HCT116 (cell line): ENCODE measurements at regions not wholly inside any gene's neighbourhood (a gene's known extent, or its start where the extent isn't known, plus 50 kb on each side); places are given as distances from the start of the nearest gene placed in this dataset.

Experiments used
- ATAC-seq: fragments of 200-7000 bp; cut with Tn5 transposase; 2 replicates; pipeline ENCODE4 v1.9.1; 2020; ENCODE audit warnings: mild to moderate bottlenecking, moderate library complexity
- BruUV-seq: library from RNA; stranded (reverse); fragments of 400-500 nt; replicated peaks from 2 replicates; lab custom pipeline; 2021; lab: Mats Ljungman, UMichigan
- CTCF ChIA-PET: fragments of 300-600 bp; sonication (Branson Sonifier 250); formaldehyde crosslinking; loops from one replicate; lab custom pipeline; 2021; ENCODE audit warnings: antibody characterized with exemption; lab: Charles Lee
- POLR2A ChIA-PET: fragments of 300-600, 350-600 bp; sonication (Branson Sonifier 250); formaldehyde crosslinking; loops from one replicate; lab custom pipeline; 2021; ENCODE audit warnings: antibody characterized with exemption; lab: Charles Lee
- RAD21 ChIA-PET, 2 experiments: fragments of 300-600 bp; sonication (Branson Sonifier 250); formaldehyde crosslinking; loops; one replicate each; lab custom pipeline; 2023; ENCODE audit warnings: low total read pairs in 2 of 2; ENCODE audit not compliant: uncharacterized antibody in 2 of 2, unreplicated experiment in 2 of 2, low non-redundant PET in 1 of 2; lab: Charles Lee
- DNase-seq: peaks from one replicate; pipeline ENCODE4 v3.0.0-alpha.2; 2010; ENCODE audit warnings: low read depth, low spot score
- H2AFZ ChIP-seq: fragments of 200-600 bp; shearing (Covaris generic), sonication (generic); 2 replicates; pipeline ENCODE4 v1.6.1; 2017; ENCODE audit warnings: low read depth, mixed run types, mixed read lengths, antibody characterized with exemption, low read length; ENCODE audit not compliant: poor library complexity, severe bottlenecking
- H3K27ac ChIP-seq: 2 replicates; pipeline ENCODE4 v1.5.1; 2012; ENCODE audit warnings: low read depth, low read length
- H3K27me3 ChIP-seq: fragments of 200-600 bp; sonication (generic); 2 replicates; pipeline ENCODE4 v1.6.1; 2016; ENCODE audit warnings: mixed run types, low read length, mixed read lengths; ENCODE audit not compliant: insufficient read depth
- H3K36me3 ChIP-seq, 2 experiments: fragments of 200-500 bp in 1 of 2; fragments of 200-600 bp in 1 of 2; sonication (Bioruptor generic) in 1 of 2; sonication (generic) in 1 of 2; 2 replicates each; pipeline versions ENCODE4 v1.5.1 to v1.6.1; 2014 to 2016; ENCODE audit warnings: low read length in 2 of 2, inconsistent platforms in 1 of 2, mixed read lengths in 1 of 2, mixed run types in 1 of 2; ENCODE audit not compliant: insufficient read depth in 2 of 2, control insufficient read depth in 1 of 2
- H3K4me1 ChIP-seq, 2 experiments: fragments of 200-600 bp in 1 of 2; sonication (generic) in 1 of 2; 2 replicates each; pipeline versions ENCODE4 v1.5.1 to v1.6.1; 2012 to 2017; ENCODE audit warnings: low read length in 2 of 2, inconsistent platforms in 1 of 2, mild to moderate bottlenecking in 1 of 2, mixed read lengths in 1 of 2, mixed run types in 1 of 2, moderate library complexity in 1 of 2; ENCODE audit not compliant: insufficient read depth in 2 of 2, control insufficient read depth in 1 of 2
- H3K4me2 ChIP-seq: fragments of 200-600 bp; sonication (generic); 2 replicates; pipeline ENCODE4 v1.6.1; 2017; ENCODE audit warnings: mixed run types, low read length, mixed read lengths
- H3K4me3 ChIP-seq, 2 experiments: fragments of 200-600 bp in 1 of 2; sonication (generic) in 1 of 2; replicated peaks in 1 of 2; 2 replicates each; pipeline ENCODE4 v1.5.1; 2011 to 2016; ENCODE audit warnings: low read length in 2 of 2, control low read depth in 1 of 2, low read depth in 1 of 2, mild to moderate bottlenecking in 1 of 2, mixed read lengths in 1 of 2, mixed run types in 1 of 2
- H3K79me2 ChIP-seq: fragments of 200-600 bp; sonication (generic); 2 replicates; pipeline ENCODE4 v1.6.1; 2017; ENCODE audit warnings: mild to moderate bottlenecking, mixed run types, low read length, moderate library complexity, mixed read lengths; ENCODE audit not compliant: insufficient read depth
- H3K9ac ChIP-seq: fragments of 200-600 bp; sonication (generic); 2 replicates; pipeline ENCODE4 v1.6.1; 2016; ENCODE audit warnings: low read length, mixed read lengths
- H3K9me2 ChIP-seq: fragments of 200-600 bp; sonication (generic), shearing (Covaris generic); 2 replicates; pipeline ENCODE4 v1.6.1; 2017; ENCODE audit warnings: mixed run types, mild to moderate bottlenecking, moderate library complexity; ENCODE audit not compliant: insufficient read depth
- H3K9me3 ChIP-seq, 2 experiments: fragments of 200-500 bp in 1 of 2; fragments of 200-600 bp in 1 of 2; sonication (Bioruptor generic) in 1 of 2; sonication (generic) in 1 of 2; 2 replicates each; pipeline ENCODE4 v1.6.1; 2014 to 2017; ENCODE audit warnings: low read length in 2 of 2, mixed read lengths in 2 of 2, inconsistent platforms in 1 of 2, low read depth in 1 of 2, mild to moderate bottlenecking in 1 of 2, mixed run types in 1 of 2, moderate library complexity in 1 of 2; ENCODE audit not compliant: control insufficient read depth in 1 of 2, insufficient read depth in 1 of 2
- H4K20me1 ChIP-seq: fragments of 200-600 bp; sonication (generic), shearing (Covaris generic); 2 replicates; pipeline ENCODE4 v1.6.1; 2017; ENCODE audit warnings: mixed run types, mild to moderate bottlenecking, moderate library complexity; ENCODE audit not compliant: insufficient read depth
- EGR1 ChIP-seq: IDR thresholded peaks from 2 replicates; pipeline ENCODE4 v1.6.1; 2012; ENCODE audit warnings: low read depth
- FOSL1 ChIP-seq: IDR thresholded peaks from 2 replicates; pipeline ENCODE4 v1.6.1; 2012; ENCODE audit warnings: low read depth
- POLR2AphosphoS5 ChIP-seq: IDR thresholded peaks from 2 replicates; pipeline ENCODE4 v1.6.1; 2011; ENCODE audit warnings: mild to moderate bottlenecking, low read depth, low read length, moderate library complexity
- SIN3A ChIP-seq: IDR thresholded peaks from 2 replicates; pipeline ENCODE4 v1.6.1; 2012; ENCODE audit warnings: low read depth
- SP1 ChIP-seq: IDR thresholded peaks from 2 replicates; pipeline ENCODE4 v1.6.1; 2012; ENCODE audit warnings: low read depth
- SRF ChIP-seq: IDR thresholded peaks from 2 replicates; pipeline ENCODE4 v1.6.1; 2012; ENCODE audit warnings: low read depth
- TCF7L2 ChIP-seq: IDR thresholded peaks from 2 replicates; pipeline ENCODE4 v1.7.0; 2011; ENCODE audit warnings: borderline replicate concordance, inconsistent platforms; ENCODE audit not compliant: insufficient read depth, insufficient read length; ENCODE audit errors: extremely low read depth
- intact Hi-C: fragments of 100-400 bp; cut with micrococcal nuclease; formaldehyde crosslinking; loops from 2 replicates; pipeline ENCODE4 v1.10.0; 2022
- TF ChIP-seq, protein P1 (sequence below): IDR thresholded peaks from 2 replicates; pipeline ENCODE4 v1.6.1; 2012; ENCODE audit warnings: low read depth
- TF ChIP-seq, protein P2 (sequence below): IDR thresholded peaks from 2 replicates; pipeline ENCODE4 v1.6.1; 2012

DNA sequence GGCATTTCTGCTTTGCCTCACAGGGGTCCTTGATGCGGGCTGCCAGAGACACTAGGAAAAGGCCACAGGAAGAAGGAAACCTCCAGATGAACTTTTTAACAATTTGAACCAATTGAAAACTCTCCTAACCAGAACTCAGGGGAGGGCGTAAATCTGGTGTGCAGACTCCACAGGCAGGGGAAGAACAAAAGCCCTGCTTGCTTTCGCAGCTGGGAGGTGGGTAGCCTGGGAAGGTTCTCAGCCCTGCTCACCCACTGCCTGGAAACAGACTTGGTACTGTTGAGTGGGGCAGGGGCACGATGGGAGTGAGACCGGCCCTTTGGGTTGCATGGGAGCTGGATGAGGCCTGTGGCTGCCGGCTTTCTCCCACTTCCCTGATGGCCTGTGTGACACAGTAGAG, 237.8 kb upstream of the TLE4 start:
- H3K36me3 ChIP-seq = no peaks in the 10 kb centered on the region
- H4K20me1 ChIP-seq = no peaks in the 10 kb centered on the region
- ATAC-seq = no peak
- ChIA-PET RAD21 (no interaction called here), CTCF (no interaction called here), POLR2A (no interaction called here)
- no peak overlapping the region for H2AFZ ChIP-seq
- no peaks in the 10 kb centered on the region; a peak in 2 of 4 replicates for H3K9me3 ChIP-seq
- BruUV-seq = no TSS peak
- DNase-seq = no peak
- TF ChIP-seq SRF (no peak), SP1 (no peak), TCF7L2 (no peak), EGR1 (no peak), FOSL1 (no peak), SIN3A (no peak), POLR2AphosphoS5 (no peak)
- TF ChIP-seq, protein P1, sequence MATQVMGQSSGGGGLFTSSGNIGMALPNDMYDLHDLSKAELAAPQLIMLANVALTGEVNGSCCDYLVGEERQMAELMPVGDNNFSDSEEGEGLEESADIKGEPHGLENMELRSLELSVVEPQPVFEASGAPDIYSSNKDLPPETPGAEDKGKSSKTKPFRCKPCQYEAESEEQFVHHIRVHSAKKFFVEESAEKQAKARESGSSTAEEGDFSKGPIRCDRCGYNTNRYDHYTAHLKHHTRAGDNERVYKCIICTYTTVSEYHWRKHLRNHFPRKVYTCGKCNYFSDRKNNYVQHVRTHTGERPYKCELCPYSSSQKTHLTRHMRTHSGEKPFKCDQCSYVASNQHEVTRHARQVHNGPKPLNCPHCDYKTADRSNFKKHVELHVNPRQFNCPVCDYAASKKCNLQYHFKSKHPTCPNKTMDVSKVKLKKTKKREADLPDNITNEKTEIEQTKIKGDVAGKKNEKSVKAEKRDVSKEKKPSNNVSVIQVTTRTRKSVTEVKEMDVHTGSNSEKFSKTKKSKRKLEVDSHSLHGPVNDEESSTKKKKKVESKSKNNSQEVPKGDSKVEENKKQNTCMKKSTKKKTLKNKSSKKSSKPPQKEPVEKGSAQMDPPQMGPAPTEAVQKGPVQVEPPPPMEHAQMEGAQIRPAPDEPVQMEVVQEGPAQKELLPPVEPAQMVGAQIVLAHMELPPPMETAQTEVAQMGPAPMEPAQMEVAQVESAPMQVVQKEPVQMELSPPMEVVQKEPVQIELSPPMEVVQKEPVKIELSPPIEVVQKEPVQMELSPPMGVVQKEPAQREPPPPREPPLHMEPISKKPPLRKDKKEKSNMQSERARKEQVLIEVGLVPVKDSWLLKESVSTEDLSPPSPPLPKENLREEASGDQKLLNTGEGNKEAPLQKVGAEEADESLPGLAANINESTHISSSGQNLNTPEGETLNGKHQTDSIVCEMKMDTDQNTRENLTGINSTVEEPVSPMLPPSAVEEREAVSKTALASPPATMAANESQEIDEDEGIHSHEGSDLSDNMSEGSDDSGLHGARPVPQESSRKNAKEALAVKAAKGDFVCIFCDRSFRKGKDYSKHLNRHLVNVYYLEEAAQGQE = no peak
- TF ChIP-seq, protein P2, sequence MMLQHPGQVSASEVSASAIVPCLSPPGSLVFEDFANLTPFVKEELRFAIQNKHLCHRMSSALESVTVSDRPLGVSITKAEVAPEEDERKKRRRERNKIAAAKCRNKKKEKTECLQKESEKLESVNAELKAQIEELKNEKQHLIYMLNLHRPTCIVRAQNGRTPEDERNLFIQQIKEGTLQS = no peak
- no peak overlapping the region for H3K27ac ChIP-seq
- no peak overlapping the region for H3K9ac ChIP-seq
- intact Hi-C loops = no loop called here
- H3K79me2 ChIP-seq = no peaks in the 10 kb centered on the region
- no peaks in the 10 kb centered on the region for H3K9me2 ChIP-seq
- no peaks in the 10 kb centered on the region for H3K27me3 ChIP-seq
- H3K4me1 ChIP-seq = no peaks in the 10 kb centered on the region
- H3K4me2 ChIP-seq = no peak overlapping the region
- H3K4me3 ChIP-seq = no peak overlapping the region
